ENCODE measurements at regions not wholly inside any gene's neighbourhood (a gene's known extent, or its start where the extent isn't known, plus 50 kb on each side); places are given as distances from the start of the nearest gene placed in this dataset.

- DNase-seq, result no peak
- H3K4me3 ChIP-seq, result no peak overlapping the region
- 86 to 94% (median 89%) methylated on average over 10 of the region's 10 CpGs for WGBS, 5 donors
Observed at GRCh38 chr2:167827352-167828097, 419.9 kb downstream of the STK39 start.

GRCh38 chr2:167826906-167827305 lies 420.5 kb downstream of the STK39 start:
- WGBS, 5 donors, result 63 to 83% (median 74%) methylated on average over 3 of the region's 3 CpGs

More at GRCh38 chr2:167827352-167828097, 419.9 kb downstream of the STK39 start:
- Histone ChIP-seq H3K36me3 (no peaks in the 10 kb centered on the region), H3K4me1 (no peaks in the 10 kb centered on the region), H3K27ac (no peak overlapping the region), H3K9me3 (no peaks in the 10 kb centered on the region), H3K27me3 (replicated peaks in 1 of 7) (peaks cover 0 to 4% (median 0%) of the 10 kb centered on the region in 7 donors)
- no peak for TF ChIP-seq CTCF (IDR thresholded peaks at IDR 0.05 in 8 of 11, conservative IDR thresholded peaks at IDR 0.05 in 3 of 11)
- no peak for TF ChIP-seq POLR2A (IDR thresholded peaks at IDR 0.05)
- no peak for TF ChIP-seq POLR2AphosphoS5 (IDR thresholded peaks at IDR 0.05)
- intact Hi-C loops (cut with DNase I; ENCODE audit: low total_unique reads), result no loop called here

GRCh38 chr2:167825664-167826063 lies 421.7 kb downstream of the STK39 start:
- H3K9me3 ChIP-seq, result no peaks in the 10 kb centered on the region
- WGBS, 5 donors, result 73 to 91% (median 77%) methylated on average over 1 of the region's 1 CpG
- no peak overlapping the region for H3K27ac ChIP-seq
- intact Hi-C loops (cut with DNase I; ENCODE audit: low total_unique reads), result no loop called here
- H3K4me3 ChIP-seq, result no peak overlapping the region
- no peak for DNase-seq
- H3K4me1 ChIP-seq, result no peaks in the 10 kb centered on the region
- TF ChIP-seq POLR2AphosphoS5 (IDR thresholded peaks at IDR 0.05), result no peak
- no peak for TF ChIP-seq CTCF (IDR thresholded peaks at IDR 0.05 in 8 of 11, conservative IDR thresholded peaks at IDR 0.05 in 3 of 11)
- TF ChIP-seq POLR2A (IDR thresholded peaks at IDR 0.05), result no peak
- peaks cover 0 to 4% (median 0%) of the 10 kb centered on the region in 7 donors for H3K27me3 ChIP-seq (replicated peaks in 1 of 7)
- no peaks in the 10 kb centered on the region for H3K36me3 ChIP-seq

More at GRCh38 chr2:167826906-167827305, 420.5 kb downstream of the STK39 start:
- no peak for DNase-seq
- no peaks in the 10 kb centered on the region for H3K4me1 ChIP-seq
- H3K9me3 ChIP-seq, result no peaks in the 10 kb centered on the region
- no peaks in the 10 kb centered on the region for H3K36me3 ChIP-seq
- H3K27ac ChIP-seq, result no peak overlapping the region
- intact Hi-C loops (cut with DNase I; ENCODE audit: low total_unique reads), result no loop called here
- H3K27me3 ChIP-seq (replicated peaks in 1 of 7), result peaks cover 0 to 4% (median 0%) of the 10 kb centered on the region in 7 donors
- H3K4me3 ChIP-seq, result no peak overlapping the region
- no peak for TF ChIP-seq CTCF (IDR thresholded peaks at IDR 0.05 in 8 of 11, conservative IDR thresholded peaks at IDR 0.05 in 3 of 11)
- TF ChIP-seq POLR2AphosphoS5 (IDR thresholded peaks at IDR 0.05), result no peak
- no peak for TF ChIP-seq POLR2A (IDR thresholded peaks at IDR 0.05)

- H3K36me3 ChIP-seq, result no peaks in the 10 kb centered on the region
- intact Hi-C loops (cut with DNase I; ENCODE audit: low total_unique reads), result no loop called here
- 80 to 91% (median 87%) methylated on average over 3 of the region's 3 CpGs for WGBS, 5 donors
- DNase-seq, result no peak
- no peak overlapping the region for H3K4me3 ChIP-seq
- H3K27ac ChIP-seq, result no peak overlapping the region
- H3K4me1 ChIP-seq, result no peaks in the 10 kb centered on the region
- peaks cover 0 to 4% (median 0%) of the 10 kb centered on the region in 7 donors for H3K27me3 ChIP-seq (replicated peaks in 1 of 7)
- no peaks in the 10 kb centered on the region for H3K9me3 ChIP-seq
- no peak for TF ChIP-seq POLR2AphosphoS5 (IDR thresholded peaks at IDR 0.05)
- no peak for TF ChIP-seq POLR2A (IDR thresholded peaks at IDR 0.05)
- TF ChIP-seq CTCF (IDR thresholded peaks at IDR 0.05 in 8 of 11, conservative IDR thresholded peaks at IDR 0.05 in 3 of 11), result no peak
Observed at GRCh38 chr2:167822690-167823465, 424.5 kb downstream of the STK39 start.
